ENCODE measurements at regions not wholly inside any gene's neighbourhood (a gene's known extent, or its start where the extent isn't known, plus 50 kb on each side); places are given as distances from the start of the nearest gene placed in this dataset.

- TF ChIP-seq EZH2 (IDR thresholded peaks at IDR 0.05; ENCODE audit: borderline replicate concordance, control insufficient read depth, low read depth, low read length) (no peak), SRF (IDR thresholded peaks at IDR 0.05; ENCODE audit: low read depth in 2 of 2, low read length in 2 of 2) (no peak), RELA (IDR thresholded peaks at IDR 0.05; ENCODE audit: borderline replicate concordance, partially characterized antibody) (no peak), MYC (IDR thresholded peaks at IDR 0.05; ENCODE audit: insufficient read depth, insufficient read length, insufficient replicate concordance, low read length, severe bottlenecking) (no peak), FOXM1 (IDR thresholded peaks at IDR 0.05; ENCODE audit: low read depth, low read length) (no peak)
Observed at GRCh38 chr12:13376610-13377373, 180.3 kb downstream of the EMP1 start.

Measured in GM12878 (cell line).